ENCODE measurements at regions not wholly inside any gene's neighbourhood (a gene's known extent, or its start where the extent isn't known, plus 50 kb on each side); places are given as distances from the start of the nearest gene placed in this dataset.

DNA sequence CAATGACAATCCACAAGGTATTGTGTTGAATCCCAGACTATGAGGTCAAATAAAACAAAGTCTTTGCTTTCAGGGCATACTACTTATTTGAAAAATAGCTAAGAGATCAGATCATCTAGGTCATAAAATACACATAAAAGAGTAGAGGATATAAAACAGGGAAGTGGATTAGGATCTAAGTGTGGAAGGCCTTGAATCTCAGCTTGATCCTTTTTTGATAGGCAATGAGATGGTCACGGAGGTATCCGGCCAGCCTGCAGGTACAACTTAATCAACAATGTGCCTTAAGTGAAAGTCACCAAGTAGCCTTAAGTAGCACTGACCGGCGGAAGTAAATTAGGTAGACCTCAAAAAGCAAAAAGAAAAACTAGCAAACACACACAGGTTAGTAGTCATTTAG lies 901.7 kb downstream of the KCNJ2 start:
- Histone ChIP-seq H3K27me3 (ENCODE audit: insufficient read depth, low read length, poor library complexity, severe bottlenecking) (no peaks in the 10 kb centered on the region), H3K9me2 (replicated peaks; ENCODE audit: low read depth, low read length) (0 out of 2 replicates have a peak, but pooled peaks cover 4% of the 10 kb centered on the region), H3K36me3 (ENCODE audit: insufficient read depth, low read length) (no peaks in the 10 kb centered on the region), H3F3A (ENCODE audit: low read depth) (no peaks in the 10 kb centered on the region), H3K9ac (ENCODE audit: low read depth, low read length, poor library complexity, severe bottlenecking) (no peak overlapping the region), H3K4me1 (ENCODE audit: insufficient read depth, low read length, poor library complexity, severe bottlenecking) (no peaks in the 10 kb centered on the region), H3K9me3 (ENCODE audit: insufficient read depth, low read depth, low read length) (no peaks in the 10 kb centered on the region), H3K4me3 (ENCODE audit: low read length, poor library complexity, severe bottlenecking) (no peak overlapping the region), H2AFZ (ENCODE audit: low read length) (no peak overlapping the region), H4K20me1 (ENCODE audit: insufficient read depth, low read length, poor library complexity, severe bottlenecking) (no peaks in the 10 kb centered on the region), H3K79me2 (ENCODE audit: insufficient read depth, low read length) (no peaks in the 10 kb centered on the region), H3K4me2 (ENCODE audit: low read depth, low read length, poor library complexity, severe bottlenecking) (no peak overlapping the region)
- TF ChIP-seq EZH2phosphoT487 (IDR thresholded peaks at IDR 0.05; ENCODE audit: borderline replicate concordance): no peak
- TF ChIP-seq, protein P1, sequence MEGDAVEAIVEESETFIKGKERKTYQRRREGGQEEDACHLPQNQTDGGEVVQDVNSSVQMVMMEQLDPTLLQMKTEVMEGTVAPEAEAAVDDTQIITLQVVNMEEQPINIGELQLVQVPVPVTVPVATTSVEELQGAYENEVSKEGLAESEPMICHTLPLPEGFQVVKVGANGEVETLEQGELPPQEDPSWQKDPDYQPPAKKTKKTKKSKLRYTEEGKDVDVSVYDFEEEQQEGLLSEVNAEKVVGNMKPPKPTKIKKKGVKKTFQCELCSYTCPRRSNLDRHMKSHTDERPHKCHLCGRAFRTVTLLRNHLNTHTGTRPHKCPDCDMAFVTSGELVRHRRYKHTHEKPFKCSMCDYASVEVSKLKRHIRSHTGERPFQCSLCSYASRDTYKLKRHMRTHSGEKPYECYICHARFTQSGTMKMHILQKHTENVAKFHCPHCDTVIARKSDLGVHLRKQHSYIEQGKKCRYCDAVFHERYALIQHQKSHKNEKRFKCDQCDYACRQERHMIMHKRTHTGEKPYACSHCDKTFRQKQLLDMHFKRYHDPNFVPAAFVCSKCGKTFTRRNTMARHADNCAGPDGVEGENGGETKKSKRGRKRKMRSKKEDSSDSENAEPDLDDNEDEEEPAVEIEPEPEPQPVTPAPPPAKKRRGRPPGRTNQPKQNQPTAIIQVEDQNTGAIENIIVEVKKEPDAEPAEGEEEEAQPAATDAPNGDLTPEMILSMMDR (conservative IDR thresholded peaks at IDR 0.05; ENCODE audit: low read length): no peak

GRCh38 chr17:71071837-71072236 lies 902.5 kb downstream of the KCNJ2 start:
- no peak overlapping the region for H3K4me3 ChIP-seq (ENCODE audit: low read length, poor library complexity, severe bottlenecking)
- no peak overlapping the region for H2AFZ ChIP-seq (ENCODE audit: low read length)
- no peak overlapping the region for H3K4me2 ChIP-seq (ENCODE audit: low read depth, low read length, poor library complexity, severe bottlenecking)

GRCh38 chr17:71080937-71081336 lies 911.6 kb downstream of the KCNJ2 start:
- Histone ChIP-seq H3K4me1 (ENCODE audit: insufficient read depth, low read length, poor library complexity, severe bottlenecking) (no peaks in the 10 kb centered on the region), H3K9me3 (ENCODE audit: insufficient read depth, low read depth, low read length) (no peaks in the 10 kb centered on the region), H3K27me3 (ENCODE audit: insufficient read depth, low read length, poor library complexity, severe bottlenecking) (no peaks in the 10 kb centered on the region), H3F3A (ENCODE audit: low read depth) (no peaks in the 10 kb centered on the region), H3K4me3 (ENCODE audit: low read length, poor library complexity, severe bottlenecking) (no peak overlapping the region), H3K79me2 (ENCODE audit: insufficient read depth, low read length) (no peaks in the 10 kb centered on the region), H3K4me2 (ENCODE audit: low read depth, low read length, poor library complexity, severe bottlenecking) (no peak overlapping the region), H2AFZ (ENCODE audit: low read length) (no peak overlapping the region), H3K36me3 (ENCODE audit: insufficient read depth, low read length) (no peaks in the 10 kb centered on the region), H4K20me1 (ENCODE audit: insufficient read depth, low read length, poor library complexity, severe bottlenecking) (no peaks in the 10 kb centered on the region), H3K9me2 (replicated peaks; ENCODE audit: low read depth, low read length) (no peaks in the 10 kb centered on the region), H3K9ac (ENCODE audit: low read depth, low read length, poor library complexity, severe bottlenecking) (no peak overlapping the region)
- TF ChIP-seq EZH2phosphoT487 (IDR thresholded peaks at IDR 0.05; ENCODE audit: borderline replicate concordance): no peak
- TF ChIP-seq, protein P1 (conservative IDR thresholded peaks at IDR 0.05; ENCODE audit: low read length): no peak

More at GRCh38 chr17:71071837-71072236, 902.5 kb downstream of the KCNJ2 start:
- no peaks in the 10 kb centered on the region for H3K4me1 ChIP-seq (ENCODE audit: insufficient read depth, low read length, poor library complexity, severe bottlenecking)
- H3F3A ChIP-seq (ENCODE audit: low read depth): no peaks in the 10 kb centered on the region
- H3K79me2 ChIP-seq (ENCODE audit: insufficient read depth, low read length): no peaks in the 10 kb centered on the region
- no peak overlapping the region for H3K9ac ChIP-seq (ENCODE audit: low read depth, low read length, poor library complexity, severe bottlenecking)
- no peaks in the 10 kb centered on the region for H3K36me3 ChIP-seq (ENCODE audit: insufficient read depth, low read length)
- no peaks in the 10 kb centered on the region for H4K20me1 ChIP-seq (ENCODE audit: insufficient read depth, low read length, poor library complexity, severe bottlenecking)
- TF ChIP-seq, protein P1 (conservative IDR thresholded peaks at IDR 0.05; ENCODE audit: low read length): no peak
- no peak for TF ChIP-seq EZH2phosphoT487 (IDR thresholded peaks at IDR 0.05; ENCODE audit: borderline replicate concordance)
- H3K9me3 ChIP-seq (ENCODE audit: insufficient read depth, low read depth, low read length): no peaks in the 10 kb centered on the region
- 0 out of 2 replicates have a peak, but pooled peaks cover 4% of the 10 kb centered on the region for H3K9me2 ChIP-seq (replicated peaks; ENCODE audit: low read depth, low read length)
- H3K27me3 ChIP-seq (ENCODE audit: insufficient read depth, low read length, poor library complexity, severe bottlenecking): no peaks in the 10 kb centered on the region

Measured in Loucy (cell line).